GM19035 (cell line): ENCODE measurements at regions not wholly inside any gene's neighbourhood (a gene's known extent, or its start where the extent isn't known, plus 50 kb on each side); places are given as distances from the start of the nearest gene placed in this dataset.

Experiments
- ATAC-seq: cut with Tn5 transposase; IDR thresholded peaks from one replicate; pipeline ENCODE4 v1.9.1; 2021; ENCODE audit not compliant: unreplicated experiment

DNA sequence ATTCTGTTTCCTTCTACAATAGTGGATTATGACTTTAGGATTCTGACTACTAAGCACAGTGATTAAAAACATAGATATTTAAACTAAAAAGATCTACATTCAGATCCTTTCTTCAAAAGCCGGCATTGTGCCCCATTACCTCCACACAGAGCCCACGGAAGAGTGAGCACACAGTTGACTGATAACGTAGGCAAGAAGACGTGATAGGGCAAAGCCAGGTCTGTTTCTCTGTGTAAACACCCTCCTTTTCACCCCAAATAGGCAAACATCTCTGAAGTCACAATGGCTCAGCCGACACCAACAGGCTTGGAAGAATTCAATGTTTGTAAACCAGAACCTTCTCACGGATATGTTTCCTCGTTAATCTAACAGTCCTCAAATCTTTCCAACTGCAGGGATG, 302.9 kb downstream of the CMPK2 start:
- ATAC-seq, result no peak

DNA sequence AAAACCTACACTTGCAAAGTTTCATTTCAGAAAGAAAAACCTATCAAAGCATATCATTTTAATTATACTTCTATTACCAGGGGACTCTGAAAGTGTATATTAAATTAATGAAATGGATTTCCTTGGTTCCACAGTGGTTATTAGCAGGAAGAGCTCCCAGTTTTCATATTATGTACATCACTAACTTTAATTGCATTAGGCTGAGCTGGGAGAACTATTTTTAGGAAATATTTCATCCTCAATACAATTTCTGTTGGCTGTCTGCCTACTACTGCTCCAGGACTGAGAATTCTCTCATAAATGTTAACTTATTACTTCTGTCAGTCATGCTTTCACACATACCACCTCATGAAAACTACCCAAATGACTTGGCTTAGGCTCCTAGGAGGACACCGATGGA, 301.4 kb downstream of the CMPK2 start:
- ATAC-seq, result no peak

DNA sequence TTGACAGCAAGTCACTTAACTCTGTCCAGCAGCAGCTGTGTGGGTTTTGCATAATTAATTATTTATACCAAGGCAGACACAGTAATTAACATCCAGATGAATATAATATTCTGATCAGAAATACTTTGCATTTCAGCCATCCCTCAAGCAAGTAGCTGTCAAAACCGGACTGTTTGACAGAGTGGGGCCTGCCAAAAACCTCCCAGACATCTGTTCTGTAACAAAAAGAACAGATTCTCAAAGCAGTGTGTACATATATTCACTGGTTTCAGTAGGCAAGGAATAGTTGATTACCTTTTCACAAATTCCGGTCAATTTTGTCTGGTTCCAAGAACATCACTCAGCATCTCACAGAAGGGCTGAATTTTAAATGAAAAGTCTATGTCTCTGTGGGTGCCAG, 291.6 kb downstream of the CMPK2 start:
- ATAC-seq, result no peak

- no peak for ATAC-seq
These were observed 289.4 kb downstream of the CMPK2 start for GRCh38 chr2:6576302-6576701.

GRCh38 chr2:6577960-6578359, 287.7 kb downstream of the CMPK2 start:
- ATAC-seq, result no peak

GRCh38 chr2:6578416-6578815, 287.3 kb downstream of the CMPK2 start:
- ATAC-seq, result no peak

DNA sequence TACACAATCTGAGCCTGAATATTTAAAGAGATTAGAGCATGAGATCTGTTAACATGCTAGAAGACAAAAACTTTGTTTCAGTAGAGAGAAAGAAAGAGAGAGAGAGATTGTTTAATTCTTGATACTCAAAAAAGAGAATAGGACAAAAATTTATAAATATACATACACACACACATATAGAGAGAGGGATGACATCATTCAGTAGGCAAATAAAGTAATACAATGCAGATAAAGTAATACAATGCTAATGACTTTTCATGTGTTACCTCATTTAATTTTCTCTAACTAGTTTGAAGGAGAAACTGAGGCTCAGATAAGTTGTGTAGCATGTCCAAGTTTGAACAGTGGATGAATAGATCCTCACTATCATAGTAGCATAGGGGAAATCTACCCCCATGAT, 286.4 kb downstream of the CMPK2 start:
- ATAC-seq, result no peak

DNA sequence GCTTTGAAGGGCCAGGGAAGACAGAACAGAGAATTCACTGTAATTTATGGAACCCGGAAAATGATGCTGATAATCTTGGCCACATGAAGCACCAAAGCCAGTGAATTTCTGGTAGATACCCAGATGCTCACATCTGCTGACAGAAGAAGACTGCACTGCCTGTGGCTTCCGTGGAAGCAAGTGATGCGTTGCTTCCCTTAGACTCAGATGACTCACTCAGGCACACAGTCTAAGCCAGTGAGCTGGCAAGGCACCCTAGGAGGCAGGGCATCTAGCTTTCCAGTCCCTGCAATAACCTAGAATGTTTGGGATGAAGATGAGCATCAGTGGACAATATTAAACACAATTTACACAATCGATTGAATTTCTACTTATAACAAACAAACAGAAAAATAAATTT, 284.7 kb downstream of the CMPK2 start:
- no peak for ATAC-seq

DNA sequence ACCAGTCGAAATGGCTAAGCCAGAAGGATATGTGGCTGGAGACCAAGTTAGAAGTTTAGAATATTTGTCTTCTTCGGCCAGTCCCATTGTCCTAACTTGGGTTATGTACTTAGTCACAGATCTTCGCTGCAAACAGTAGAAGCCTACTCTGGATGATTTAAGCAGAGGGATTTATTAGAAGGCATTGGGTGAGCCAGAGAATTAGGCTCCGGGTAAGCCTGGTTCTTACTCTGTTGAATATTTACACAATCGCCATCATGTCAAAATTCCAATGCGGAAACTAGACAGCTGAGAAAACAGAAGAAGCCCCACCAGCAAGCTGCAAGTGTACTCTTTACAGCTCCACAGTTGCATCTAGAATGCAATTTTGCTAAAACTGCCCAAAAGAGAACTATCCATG, 276.6 kb downstream of the CMPK2 start:
- ATAC-seq, result no peak

DNA sequence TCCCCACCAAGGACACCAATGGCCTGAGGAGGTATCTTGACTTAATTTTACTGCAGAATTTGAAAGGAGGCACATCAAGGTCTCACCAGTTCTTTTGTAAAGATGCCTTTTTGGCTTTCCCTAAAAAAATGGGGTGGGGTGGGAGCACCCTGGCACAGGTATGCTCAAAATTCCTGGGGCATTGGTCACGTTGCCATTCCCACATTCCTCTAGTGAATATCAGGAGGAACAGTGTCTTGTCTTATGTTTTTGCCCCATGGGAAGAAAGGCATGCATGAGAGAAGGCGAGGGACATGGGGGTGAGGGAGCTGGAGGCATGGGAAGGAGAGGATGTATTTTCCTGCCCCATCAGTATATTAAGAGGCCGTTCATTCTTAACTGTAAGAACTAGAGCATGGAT, 275.3 kb downstream of the CMPK2 start:
- ATAC-seq, result no peak

- ATAC-seq, result no peak
These were observed 263.2 kb downstream of the CMPK2 start for GRCh38 chr2:6602471-6602870.

DNA sequence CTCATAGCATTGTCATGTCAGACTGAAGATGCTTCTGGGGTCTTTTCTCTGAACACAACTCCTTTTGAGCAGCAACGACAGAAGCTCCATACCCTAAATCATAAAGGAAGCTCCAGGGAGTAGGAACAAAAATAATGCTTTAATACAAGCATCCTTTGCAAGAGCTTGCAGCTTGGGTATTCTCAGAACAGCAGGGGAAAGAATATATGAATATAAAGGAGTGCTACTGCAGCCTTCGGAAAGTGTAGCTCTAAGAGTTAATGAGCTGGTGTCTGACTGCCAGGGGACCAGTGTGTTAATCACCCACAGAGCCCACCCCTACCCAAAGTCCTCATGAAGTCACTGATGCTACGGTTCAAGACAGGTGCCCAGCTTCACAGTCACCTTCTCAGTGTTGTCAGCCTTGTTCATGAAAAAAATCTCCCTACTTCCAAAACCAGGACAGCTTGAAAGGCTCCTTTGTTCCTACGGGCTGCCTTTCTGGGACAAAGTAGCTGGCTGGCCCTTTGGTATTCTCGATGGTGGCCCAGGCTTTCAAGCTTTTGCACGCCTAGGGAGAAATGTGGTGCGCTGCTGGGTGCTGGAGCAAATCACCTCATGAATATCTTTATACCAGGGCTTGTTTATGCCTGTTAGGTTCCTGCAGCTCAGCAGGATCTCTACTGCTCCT, 259.7 kb downstream of the CMPK2 start:
- no peak for ATAC-seq

- ATAC-seq, result no peak
These were observed 247.9 kb downstream of the CMPK2 start for GRCh38 chr2:6617794-6618193.

DNA sequence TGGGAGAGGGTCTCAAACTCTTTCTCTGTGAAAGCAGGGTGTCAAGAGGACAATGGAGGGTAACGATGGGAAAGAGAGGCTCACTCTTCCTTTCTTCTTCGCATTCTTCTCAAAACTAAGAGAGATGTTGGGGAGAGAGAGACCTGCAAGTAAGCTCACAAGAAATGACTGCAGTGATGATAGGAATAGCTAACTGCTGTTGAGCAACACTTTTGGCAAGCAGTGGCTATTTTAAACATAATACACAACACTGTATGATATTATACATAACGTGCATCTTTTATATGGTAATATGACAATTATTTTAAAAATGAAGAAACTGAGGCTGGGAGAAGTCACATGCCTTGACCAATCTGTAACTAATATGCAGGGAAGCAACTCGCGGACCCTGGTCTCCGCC, 247.5 kb downstream of the CMPK2 start:
- ATAC-seq, result no peak

DNA sequence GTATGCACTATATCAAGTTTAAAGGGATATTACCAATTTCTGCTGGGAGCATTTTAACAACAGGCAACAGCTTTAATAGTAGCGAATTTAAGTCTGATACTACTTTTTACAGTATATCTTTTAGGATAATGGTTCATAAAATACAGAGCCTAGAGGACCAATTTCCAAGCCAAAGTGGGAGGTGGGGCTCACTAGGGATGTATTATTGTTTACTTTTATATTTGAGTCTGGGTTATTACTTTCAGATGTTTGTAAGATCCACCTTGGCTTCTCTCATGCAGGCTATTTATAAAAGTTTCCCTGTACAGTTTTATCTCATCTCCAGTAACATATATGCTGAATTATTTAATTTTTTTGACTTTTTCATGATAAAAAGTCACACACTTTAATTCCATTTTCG, 242.0 kb downstream of the CMPK2 start:
- no peak for ATAC-seq

- ATAC-seq, result no peak
These were observed 239.2 kb downstream of the CMPK2 start for GRCh38 chr2:6626401-6627012.

DNA sequence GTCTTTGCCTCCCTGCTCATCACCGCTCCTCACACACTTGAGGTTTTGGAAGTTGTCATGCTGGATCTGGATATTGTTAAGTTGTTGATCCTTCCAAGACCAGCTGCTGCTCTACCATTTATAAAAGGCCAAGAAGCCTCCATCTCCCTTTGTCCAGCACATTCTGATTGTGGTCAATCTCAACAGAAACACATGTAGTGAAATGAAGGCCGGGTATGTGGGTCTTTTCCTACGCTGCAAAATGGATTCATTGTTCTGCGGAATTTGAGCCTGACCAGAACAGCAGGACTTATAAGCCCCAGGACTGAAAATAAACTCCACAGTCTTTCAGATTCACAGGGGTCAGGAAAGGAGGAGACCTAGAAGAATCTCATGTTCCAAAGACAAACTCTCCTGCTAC, 238.4 kb downstream of the CMPK2 start:
- no peak for ATAC-seq

DNA sequence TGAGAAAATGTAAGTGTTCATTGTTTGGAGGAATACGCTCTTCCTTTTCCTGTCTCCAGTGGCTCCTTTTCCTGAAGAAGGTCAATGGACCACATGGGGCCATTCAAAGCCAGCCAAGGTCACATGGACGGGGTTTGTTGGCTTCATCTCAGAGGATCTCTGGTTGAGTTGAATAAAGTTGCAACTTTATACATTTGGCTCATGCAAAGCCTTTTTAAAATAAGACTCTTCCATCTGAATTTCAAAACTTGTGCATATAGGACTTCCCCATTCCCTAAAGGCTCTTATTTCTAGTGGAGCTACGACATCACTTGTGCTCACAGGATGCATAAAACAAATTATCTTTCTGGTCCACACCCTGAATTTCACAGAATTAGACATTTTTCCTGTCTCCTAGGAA, 235.5 kb downstream of the CMPK2 start:
- no peak for ATAC-seq

- no peak for ATAC-seq
These were observed 230.4 kb downstream of the CMPK2 start for GRCh38 chr2:6635296-6635695.

- ATAC-seq, result no peak
These were observed 228.4 kb downstream of the CMPK2 start for GRCh38 chr2:6637330-6637729.

- ATAC-seq, result no peak
These were observed 225.6 kb downstream of the CMPK2 start for GRCh38 chr2:6639929-6640620.

GRCh38 chr2:6640621-6641015, 225.1 kb downstream of the CMPK2 start:
- ATAC-seq, result no peak

DNA sequence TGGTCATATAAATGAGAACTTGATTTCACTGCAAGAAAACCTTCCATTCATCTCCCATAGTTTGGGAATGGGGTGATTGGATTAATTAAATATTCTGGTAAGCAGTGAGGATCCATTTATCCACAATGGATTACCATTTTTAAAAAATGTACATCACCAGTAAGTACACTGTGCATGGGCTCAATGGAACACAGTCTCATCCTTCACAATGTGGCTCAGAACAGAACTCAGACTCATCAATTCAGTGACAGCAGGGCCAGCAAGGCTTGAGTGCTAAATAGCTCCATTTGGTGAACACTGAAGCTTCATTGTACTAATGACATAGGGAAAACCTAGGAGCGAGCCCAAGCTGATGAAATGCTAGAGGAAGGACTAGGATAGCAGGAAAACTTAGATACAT, 223.8 kb downstream of the CMPK2 start:
- ATAC-seq, result no peak
